ENCODE measurements at regions not wholly inside any gene's neighbourhood (a gene's known extent, or its start where the extent isn't known, plus 50 kb on each side); places are given as distances from the start of the nearest gene placed in this dataset.

GRCh38 chr4:116913451-116913850 is 171.9 kb downstream of the TRAM1L1 start:
- Histone ChIP-seq H3K27me3 (replicated peaks in 2 of 5; ENCODE audit: control insufficient read depth in 4 of 5, insufficient read depth in 5 of 5, low read length in 4 of 5) (no peaks in the 10 kb centered on the region), H3K9me3 (ENCODE audit: control extremely low read depth in 1 of 5, control insufficient read depth in 4 of 5, insufficient read depth in 2 of 5, low read depth in 1 of 5, low read length in 4 of 5) (no peaks in the 10 kb centered on the region), H3K36me3 (ENCODE audit: control insufficient read depth in 4 of 4, insufficient read depth in 4 of 4, low read length in 3 of 4) (no peaks in the 10 kb centered on the region), H3K4me3 (ENCODE audit: control insufficient read depth in 1 of 7, extremely low read depth in 1 of 7, insufficient read depth in 4 of 7, low read depth in 2 of 7, low read length in 6 of 7) (no peak overlapping the region), H3K27ac (ENCODE audit: insufficient read depth in 1 of 2, low read depth in 1 of 2, low read length in 2 of 2, poor library complexity in 1 of 2, severe bottlenecking in 2 of 2) (no peak overlapping the region), H3K4me1 (ENCODE audit: control extremely low read depth in 1 of 4, control insufficient read depth in 4 of 4, insufficient read depth in 4 of 4, low read length in 3 of 4) (no peaks in the 10 kb centered on the region)
- ChIA-PET POLR2A (no interaction called here), CTCF (no interaction called here)
- no peak for DNase-seq
- WGBS (ENCODE audit: insufficient coverage): 100% methylated on average over 1 of the region's 1 CpG

- Histone ChIP-seq H3K27me3 (replicated peaks in 2 of 5; ENCODE audit: control insufficient read depth in 4 of 5, insufficient read depth in 5 of 5, low read length in 4 of 5) (no peaks in the 10 kb centered on the region), H3K9me3 (ENCODE audit: control extremely low read depth in 1 of 5, control insufficient read depth in 4 of 5, insufficient read depth in 2 of 5, low read depth in 1 of 5, low read length in 4 of 5) (no peaks in the 10 kb centered on the region), H3K27ac (ENCODE audit: insufficient read depth in 1 of 2, low read depth in 1 of 2, low read length in 2 of 2, poor library complexity in 1 of 2, severe bottlenecking in 2 of 2) (no peak overlapping the region), H3K4me3 (ENCODE audit: control insufficient read depth in 1 of 7, extremely low read depth in 1 of 7, insufficient read depth in 4 of 7, low read depth in 2 of 7, low read length in 6 of 7) (no peak overlapping the region), H3K36me3 (ENCODE audit: control insufficient read depth in 4 of 4, insufficient read depth in 4 of 4, low read length in 3 of 4) (no peaks in the 10 kb centered on the region), H3K4me1 (ENCODE audit: control extremely low read depth in 1 of 4, control insufficient read depth in 4 of 4, insufficient read depth in 4 of 4, low read length in 3 of 4) (no peaks in the 10 kb centered on the region)
- CTCF ChIA-PET: interaction anchor here (1.3 kb wide), 1 partner anchor 12 kb away, joined by 3 read pairs; no protein-coding TSS in a partner anchor
- POLR2A ChIA-PET: no interaction called here
- 100% methylated on average over 1 of the region's 2 CpGs for WGBS (ENCODE audit: insufficient coverage)
- no peak for DNase-seq
These were observed 178.6 kb downstream of the TRAM1L1 start for GRCh38 chr4:116906758-116907157.

GRCh38 chr4:116899561-116899960 is 185.8 kb downstream of the TRAM1L1 start:
- no peaks in the 10 kb centered on the region for H3K4me1 ChIP-seq (ENCODE audit: control extremely low read depth in 1 of 4, control insufficient read depth in 4 of 4, insufficient read depth in 4 of 4, low read length in 3 of 4)
- no peaks in the 10 kb centered on the region for H3K9me3 ChIP-seq (ENCODE audit: control extremely low read depth in 1 of 5, control insufficient read depth in 4 of 5, insufficient read depth in 2 of 5, low read depth in 1 of 5, low read length in 4 of 5)
- no peak overlapping the region for H3K27ac ChIP-seq (ENCODE audit: insufficient read depth in 1 of 2, low read depth in 1 of 2, low read length in 2 of 2, poor library complexity in 1 of 2, severe bottlenecking in 2 of 2)
- H3K4me3 ChIP-seq (ENCODE audit: control insufficient read depth in 1 of 7, extremely low read depth in 1 of 7, insufficient read depth in 4 of 7, low read depth in 2 of 7, low read length in 6 of 7): no peak overlapping the region
- WGBS (ENCODE audit: insufficient coverage): no CpG with 5 or more reads among the region's 1 CpG
- no peaks in the 10 kb centered on the region for H3K36me3 ChIP-seq (ENCODE audit: control insufficient read depth in 4 of 4, insufficient read depth in 4 of 4, low read length in 3 of 4)
- ChIA-PET CTCF (no interaction called here), POLR2A (no interaction called here)
- no peaks in the 10 kb centered on the region for H3K27me3 ChIP-seq (replicated peaks in 2 of 5; ENCODE audit: control insufficient read depth in 4 of 5, insufficient read depth in 5 of 5, low read length in 4 of 5)
- DNase-seq: no peak

GRCh38 chr4:116885579-116885978 is 199.8 kb downstream of the TRAM1L1 start:
- no peak overlapping the region for H3K27ac ChIP-seq (ENCODE audit: insufficient read depth in 1 of 2, low read depth in 1 of 2, low read length in 2 of 2, poor library complexity in 1 of 2, severe bottlenecking in 2 of 2)
- no peaks in the 10 kb centered on the region for H3K36me3 ChIP-seq (ENCODE audit: control insufficient read depth in 4 of 4, insufficient read depth in 4 of 4, low read length in 3 of 4)
- no peak overlapping the region for H3K4me3 ChIP-seq (ENCODE audit: control insufficient read depth in 1 of 7, extremely low read depth in 1 of 7, insufficient read depth in 4 of 7, low read depth in 2 of 7, low read length in 6 of 7)
- no peaks in the 10 kb centered on the region for H3K4me1 ChIP-seq (ENCODE audit: control extremely low read depth in 1 of 4, control insufficient read depth in 4 of 4, insufficient read depth in 4 of 4, low read length in 3 of 4)
- H3K27me3 ChIP-seq (replicated peaks in 2 of 5; ENCODE audit: control insufficient read depth in 4 of 5, insufficient read depth in 5 of 5, low read length in 4 of 5): no peaks in the 10 kb centered on the region
- no peak for DNase-seq
- H3K9me3 ChIP-seq (ENCODE audit: control extremely low read depth in 1 of 5, control insufficient read depth in 4 of 5, insufficient read depth in 2 of 5, low read depth in 1 of 5, low read length in 4 of 5): no peaks in the 10 kb centered on the region
- CTCF ChIA-PET: no interaction called here
- POLR2A ChIA-PET: no interaction called here

GRCh38 chr4:116882503-116882902 is 202.9 kb downstream of the TRAM1L1 start:
- CTCF ChIA-PET: interaction anchor here (1.4 kb wide), 1 partner anchor 15 kb away, joined by 3 read pairs; no protein-coding TSS in a partner anchor

DNA sequence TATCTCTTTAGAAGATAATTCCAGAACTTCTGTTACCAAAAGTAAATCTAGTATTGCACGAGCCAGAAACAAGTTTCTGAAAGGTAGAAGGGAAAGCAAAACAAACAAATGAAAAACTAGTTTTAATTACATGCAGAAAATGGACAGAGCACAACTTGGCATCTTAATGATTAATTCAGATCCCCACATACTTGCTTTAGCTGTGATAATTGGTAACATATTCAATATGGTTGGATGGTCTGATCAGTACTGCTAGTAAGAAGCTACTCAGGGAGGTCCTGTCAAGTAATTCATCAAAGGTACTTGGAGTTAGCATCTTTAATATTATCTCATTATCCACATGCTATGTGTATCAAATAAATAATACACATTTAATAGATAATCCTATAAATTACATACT is 204.3 kb downstream of the TRAM1L1 start:
- Histone ChIP-seq H3K4me3 (ENCODE audit: control insufficient read depth in 1 of 7, extremely low read depth in 1 of 7, insufficient read depth in 4 of 7, low read depth in 2 of 7, low read length in 6 of 7) (no peak overlapping the region), H3K4me1 (ENCODE audit: control extremely low read depth in 1 of 4, control insufficient read depth in 4 of 4, insufficient read depth in 4 of 4, low read length in 3 of 4) (no peaks in the 10 kb centered on the region), H3K27me3 (replicated peaks in 2 of 5; ENCODE audit: control insufficient read depth in 4 of 5, insufficient read depth in 5 of 5, low read length in 4 of 5) (no peaks in the 10 kb centered on the region), H3K36me3 (ENCODE audit: control insufficient read depth in 4 of 4, insufficient read depth in 4 of 4, low read length in 3 of 4) (no peaks in the 10 kb centered on the region), H3K9me3 (ENCODE audit: control extremely low read depth in 1 of 5, control insufficient read depth in 4 of 5, insufficient read depth in 2 of 5, low read depth in 1 of 5, low read length in 4 of 5) (no peaks in the 10 kb centered on the region), H3K27ac (ENCODE audit: insufficient read depth in 1 of 2, low read depth in 1 of 2, low read length in 2 of 2, poor library complexity in 1 of 2, severe bottlenecking in 2 of 2) (no peak overlapping the region)
- ChIA-PET POLR2A (no interaction called here), CTCF (no interaction called here)
- no peak for DNase-seq
- no CpG with 5 or more reads among the region's 1 CpG for WGBS (ENCODE audit: insufficient coverage)

More at GRCh38 chr4:116882503-116882902, 202.9 kb downstream of the TRAM1L1 start:
- no peak overlapping the region for H3K27ac ChIP-seq (ENCODE audit: insufficient read depth in 1 of 2, low read depth in 1 of 2, low read length in 2 of 2, poor library complexity in 1 of 2, severe bottlenecking in 2 of 2)
- no peak overlapping the region for H3K4me3 ChIP-seq (ENCODE audit: control insufficient read depth in 1 of 7, extremely low read depth in 1 of 7, insufficient read depth in 4 of 7, low read depth in 2 of 7, low read length in 6 of 7)
- WGBS (ENCODE audit: insufficient coverage): no CpG with 5 or more reads among the region's 3 CpGs
- no peaks in the 10 kb centered on the region for H3K27me3 ChIP-seq (replicated peaks in 2 of 5; ENCODE audit: control insufficient read depth in 4 of 5, insufficient read depth in 5 of 5, low read length in 4 of 5)
- H3K4me1 ChIP-seq (ENCODE audit: control extremely low read depth in 1 of 4, control insufficient read depth in 4 of 4, insufficient read depth in 4 of 4, low read length in 3 of 4): no peaks in the 10 kb centered on the region
- no peak for DNase-seq
- POLR2A ChIA-PET: no interaction called here
- H3K36me3 ChIP-seq (ENCODE audit: control insufficient read depth in 4 of 4, insufficient read depth in 4 of 4, low read length in 3 of 4): no peaks in the 10 kb centered on the region
- no peaks in the 10 kb centered on the region for H3K9me3 ChIP-seq (ENCODE audit: control extremely low read depth in 1 of 5, control insufficient read depth in 4 of 5, insufficient read depth in 2 of 5, low read depth in 1 of 5, low read length in 4 of 5)

GRCh38 chr4:116880625-116881024 is 204.8 kb downstream of the TRAM1L1 start:
- CTCF ChIA-PET: no interaction called here
- Histone ChIP-seq H3K4me1 (ENCODE audit: control extremely low read depth in 1 of 4, control insufficient read depth in 4 of 4, insufficient read depth in 4 of 4, low read length in 3 of 4) (no peaks in the 10 kb centered on the region), H3K36me3 (ENCODE audit: control insufficient read depth in 4 of 4, insufficient read depth in 4 of 4, low read length in 3 of 4) (no peaks in the 10 kb centered on the region), H3K9me3 (ENCODE audit: control extremely low read depth in 1 of 5, control insufficient read depth in 4 of 5, insufficient read depth in 2 of 5, low read depth in 1 of 5, low read length in 4 of 5) (no peaks in the 10 kb centered on the region), H3K27ac (ENCODE audit: insufficient read depth in 1 of 2, low read depth in 1 of 2, low read length in 2 of 2, poor library complexity in 1 of 2, severe bottlenecking in 2 of 2) (peak overlapping the region in 1 of 2 experiments; percentile 18), H3K27me3 (replicated peaks in 2 of 5; ENCODE audit: control insufficient read depth in 4 of 5, insufficient read depth in 5 of 5, low read length in 4 of 5) (no peaks in the 10 kb centered on the region), H3K4me3 (ENCODE audit: control insufficient read depth in 1 of 7, extremely low read depth in 1 of 7, insufficient read depth in 4 of 7, low read depth in 2 of 7, low read length in 6 of 7) (no peak overlapping the region)
- no CpG with 5 or more reads among the region's 1 CpG for WGBS (ENCODE audit: insufficient coverage)
- peak; percentile 10 to 69 (median 62) for DNase-seq
- POLR2A ChIA-PET: no interaction called here

Measured in common myeloid progenitor, CD34-positive (primary cell).